ENCODE measurements at regions not wholly inside any gene's neighbourhood (a gene's known extent, or its start where the extent isn't known, plus 50 kb on each side); places are given as distances from the start of the nearest gene placed in this dataset.
A peak's percentile ranks its signal among the peaks of the same experiment; 100 is the strongest.

- TF ChIP-seq HDAC6 (IDR thresholded peaks at IDR 0.05; ENCODE audit: low read depth, low read length) (no peak), CBFA2T3 (IDR thresholded peaks at IDR 0.05) (peak; percentile 80), TRIM24 (IDR thresholded peaks at IDR 0.05) (peak; percentile 75; a peak in 3 of 4 replicates), HDAC1 (IDR thresholded peaks at IDR 0.05) (peak in 1 of 2 experiments; percentile 52; a peak in 1 of 4 replicates), ELF1 (tag; IDR thresholded peaks at IDR 0.05) (peak; percentile 57), MAFG (tag; conservative IDR thresholded peaks at IDR 0.05) (peak; percentile 49; the same call in 1 of the 2 replicates), MTA2 (IDR thresholded peaks at IDR 0.05; ENCODE audit: low read depth) (peak; percentile 54), MEIS2 (IDR thresholded peaks at IDR 0.05; ENCODE audit: partially characterized antibody) (peak; percentile 47), DPF2 (IDR thresholded peaks at IDR 0.05) (peak; percentile 72), DLX4 (CRISPR knock-in tag; IDR thresholded peaks at IDR 0.05) (no peak), SOX6 (IDR thresholded peaks at IDR 0.05) (peak; percentile 70; the same call in 1 of the 2 replicates), HNRNPK (IDR thresholded peaks at IDR 0.05; ENCODE audit: low read depth, low read length, poor library complexity, severe bottlenecking) (no peak), CHCHD3 (CRISPR knock-in tag; IDR thresholded peaks at IDR 0.05) (no peak), ETV1 (tag; conservative IDR thresholded peaks at IDR 0.05; ENCODE audit: low read depth) (peak; percentile 59), MYNN (IDR thresholded peaks at IDR 0.05) (no peak), MYNN (CRISPR knock-in tag; IDR thresholded peaks at IDR 0.05) (no peak), LEF1 (IDR thresholded peaks at IDR 0.05) (peak; percentile 85; the same call in 1 of the 2 replicates), CLOCK (CRISPR knock-in tag; IDR thresholded peaks at IDR 0.05; ENCODE audit: borderline replicate concordance) (no peak), YBX1 (IDR thresholded peaks at IDR 0.05) (no peak), DACH1 (IDR thresholded peaks at IDR 0.05; ENCODE audit: partially characterized antibody) (peak; percentile 62), MTA3 (IDR thresholded peaks at IDR 0.05; ENCODE audit: borderline replicate concordance) (0 out of 2 replicates have a peak, but pooled peaks have one; percentile 22), NR2C2 (CRISPR knock-in tag; IDR thresholded peaks at IDR 0.05) (no peak), NR2C2 (tag; IDR thresholded peaks at IDR 0.05) (peak; percentile 90), NCOR1 (IDR thresholded peaks at IDR 0.05) (peak; percentile 62), TAF9B (IDR thresholded peaks at IDR 0.05; ENCODE audit: partially characterized antibody) (peak; percentile 31)
- TF ChIP-seq, protein P1, sequence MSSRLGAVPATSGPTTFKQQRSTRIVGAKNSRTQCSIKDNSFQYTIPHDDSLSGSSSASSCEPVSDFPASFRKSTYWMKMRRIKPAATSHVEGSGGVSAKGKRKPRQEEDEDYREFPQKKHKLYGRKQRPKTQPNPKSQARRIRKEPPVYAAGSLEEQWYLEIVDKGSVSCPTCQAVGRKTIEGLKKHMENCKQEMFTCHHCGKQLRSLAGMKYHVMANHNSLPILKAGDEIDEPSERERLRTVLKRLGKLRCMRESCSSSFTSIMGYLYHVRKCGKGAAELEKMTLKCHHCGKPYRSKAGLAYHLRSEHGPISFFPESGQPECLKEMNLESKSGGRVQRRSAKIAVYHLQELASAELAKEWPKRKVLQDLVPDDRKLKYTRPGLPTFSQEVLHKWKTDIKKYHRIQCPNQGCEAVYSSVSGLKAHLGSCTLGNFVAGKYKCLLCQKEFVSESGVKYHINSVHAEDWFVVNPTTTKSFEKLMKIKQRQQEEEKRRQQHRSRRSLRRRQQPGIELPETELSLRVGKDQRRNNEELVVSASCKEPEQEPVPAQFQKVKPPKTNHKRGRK (tag; IDR thresholded peaks at IDR 0.05), result peak; percentile 90
- TF ChIP-seq, protein P2, sequence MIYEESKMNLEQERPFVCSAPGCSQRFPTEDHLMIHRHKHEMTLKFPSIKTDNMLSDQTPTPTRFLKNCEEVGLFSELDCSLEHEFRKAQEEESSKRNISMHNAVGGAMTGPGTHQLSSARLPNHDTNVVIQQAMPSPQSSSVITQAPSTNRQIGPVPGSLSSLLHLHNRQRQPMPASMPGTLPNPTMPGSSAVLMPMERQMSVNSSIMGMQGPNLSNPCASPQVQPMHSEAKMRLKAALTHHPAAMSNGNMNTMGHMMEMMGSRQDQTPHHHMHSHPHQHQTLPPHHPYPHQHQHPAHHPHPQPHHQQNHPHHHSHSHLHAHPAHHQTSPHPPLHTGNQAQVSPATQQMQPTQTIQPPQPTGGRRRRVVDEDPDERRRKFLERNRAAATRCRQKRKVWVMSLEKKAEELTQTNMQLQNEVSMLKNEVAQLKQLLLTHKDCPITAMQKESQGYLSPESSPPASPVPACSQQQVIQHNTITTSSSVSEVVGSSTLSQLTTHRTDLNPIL (CRISPR knock-in tag; IDR thresholded peaks at IDR 0.05), result no peak
These were observed 96.8 kb upstream of the ATXN1 start (continued) for GRCh38 chr6:16857969-16858592.

Data from K562 (cell line).